HG02610 (cell line): ENCODE measurements at regions not wholly inside any gene's neighbourhood (a gene's known extent, or its start where the extent isn't known, plus 50 kb on each side); places are given as distances from the start of the nearest gene placed in this dataset.

ENCODE experiments used
- ATAC-seq: cut with Tn5 transposase; IDR thresholded peaks from one replicate; pipeline ENCODE4 v1.9.1; 2021; ENCODE audit warnings: mild to moderate bottlenecking, moderate library complexity; ENCODE audit not compliant: unreplicated experiment

DNA sequence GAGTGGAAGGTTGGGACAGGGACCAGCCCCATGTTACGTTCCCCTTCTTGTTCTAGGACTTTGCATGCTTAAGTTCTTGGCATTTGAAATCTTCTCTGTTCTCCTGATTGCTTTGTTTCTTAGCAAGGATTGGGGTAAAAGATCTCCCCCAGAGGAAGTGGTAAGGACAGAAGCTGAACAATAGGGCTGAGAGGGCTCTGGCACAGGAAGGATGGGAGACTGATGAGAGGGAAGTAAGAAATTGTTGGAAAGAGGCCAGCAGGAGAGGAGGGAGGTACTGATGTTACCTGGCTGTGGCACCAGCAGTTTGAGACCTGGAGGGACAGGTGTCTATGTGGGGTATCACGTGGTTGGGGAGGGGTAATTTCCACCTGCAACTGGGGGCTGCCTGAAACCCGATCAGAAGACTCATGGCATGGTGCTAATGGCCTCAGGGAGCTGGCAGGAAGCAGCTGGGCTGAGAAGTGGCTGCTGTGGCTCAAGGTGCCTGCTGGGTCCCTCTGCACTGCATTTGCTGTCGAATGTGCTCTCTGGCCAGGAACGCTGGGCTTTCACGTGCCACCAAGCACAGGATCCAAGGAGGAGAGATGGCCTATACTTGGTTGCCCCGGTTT lies 108.4 kb downstream of the LSM3 start:
- no peak for ATAC-seq

DNA sequence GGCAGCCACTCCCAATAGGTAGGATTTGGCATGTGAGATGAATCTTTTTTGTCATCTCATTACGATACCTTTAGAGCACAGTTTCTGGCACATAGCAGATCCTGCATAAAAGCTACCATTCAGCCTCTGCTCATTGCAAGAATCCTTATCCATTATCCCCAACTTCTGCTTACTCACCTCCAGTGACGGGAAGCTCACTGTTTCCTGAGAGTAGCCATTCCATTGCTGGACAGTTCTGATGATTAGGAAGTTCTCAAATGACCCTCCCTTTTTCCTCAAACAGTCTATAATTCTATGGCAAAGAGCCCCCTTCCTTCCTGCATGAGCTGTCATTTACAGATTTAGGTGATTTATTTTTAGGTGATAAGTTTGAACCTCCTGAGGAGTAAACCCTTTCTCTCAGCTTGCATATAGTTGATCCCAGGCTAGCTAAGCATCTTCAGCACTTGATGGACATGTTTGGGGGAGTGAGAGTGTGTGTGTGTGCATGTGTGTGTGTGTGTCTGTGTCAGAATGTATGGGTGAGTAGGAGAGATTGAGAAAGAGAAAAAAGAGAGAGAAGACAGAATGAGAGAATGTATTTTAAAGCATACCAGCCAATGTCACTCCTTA lies 109.7 kb downstream of the LSM3 start:
- ATAC-seq = no peak

- ATAC-seq = no peak
These were observed 110.3 kb downstream of the LSM3 start for GRCh38 chr3:14288833-14289451.

GRCh38 chr3:14289590-14290461 lies 111.2 kb downstream of the LSM3 start:
- no peak for ATAC-seq

- no peak for ATAC-seq
These were observed 111.6 kb upstream of the SLC6A6 start for GRCh38 chr3:14290631-14291385.

DNA sequence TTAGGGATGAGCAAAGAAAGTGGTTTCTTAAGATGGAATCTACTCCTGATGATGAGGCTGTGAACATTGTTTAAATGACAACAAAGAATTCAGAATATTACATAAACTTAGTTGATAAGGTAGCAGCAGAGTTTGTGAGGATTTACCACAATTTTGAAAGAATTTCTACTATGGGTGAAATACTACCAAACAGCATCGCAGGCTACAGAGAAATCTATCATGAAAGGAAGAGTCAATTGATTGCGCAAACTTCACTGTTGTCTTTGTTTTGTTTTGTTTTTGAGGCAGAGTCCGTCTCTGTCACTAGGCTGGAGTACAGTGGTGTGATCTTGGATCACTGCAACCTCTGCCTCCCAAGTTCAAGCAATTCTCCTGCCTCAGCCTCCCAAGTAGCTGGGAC lies 107.4 kb upstream of the SLC6A6 start:
- no peak for ATAC-seq

DNA sequence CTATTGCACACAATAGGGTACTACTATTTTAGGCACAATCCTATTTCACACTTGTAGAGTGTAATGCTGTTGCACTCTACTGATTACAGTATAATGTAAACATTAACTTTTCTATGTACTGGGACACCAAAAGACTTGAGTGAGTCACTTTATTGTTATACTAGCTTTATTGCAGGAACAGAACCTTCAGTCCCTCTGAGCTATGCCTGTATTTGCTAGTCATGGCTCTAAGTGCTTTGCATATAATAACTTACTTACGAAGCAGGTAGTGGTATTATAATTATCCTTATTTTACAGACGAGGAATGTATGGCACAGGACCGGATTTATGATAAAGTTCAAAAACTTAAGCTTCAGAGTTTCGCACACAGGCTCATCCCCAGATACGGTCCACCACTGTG lies 106.6 kb upstream of the SLC6A6 start:
- ATAC-seq = no peak

DNA sequence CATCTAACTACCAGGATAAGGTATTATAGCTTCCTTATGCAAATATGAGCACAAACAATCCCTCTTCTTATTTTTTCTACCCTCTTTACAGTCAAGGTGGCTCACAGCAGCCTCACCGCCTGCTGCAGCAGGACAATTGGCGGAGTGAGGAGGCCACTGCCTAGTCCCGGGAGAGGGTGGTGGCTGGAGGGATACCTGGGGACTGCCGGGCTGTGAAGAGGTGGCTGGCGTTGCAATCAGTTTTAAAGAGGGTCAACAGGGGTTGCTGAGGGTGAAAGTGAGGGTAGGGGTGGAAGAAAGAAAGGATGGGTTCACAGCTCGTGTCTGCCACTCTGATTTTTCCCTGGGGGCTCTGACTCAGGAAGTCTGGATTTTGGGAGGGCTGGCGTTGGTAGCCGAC lies 105.1 kb upstream of the SLC6A6 start:
- ATAC-seq = no peak

- ATAC-seq = no peak
These were observed 104.6 kb upstream of the SLC6A6 start for GRCh38 chr3:14297784-14298236.

DNA sequence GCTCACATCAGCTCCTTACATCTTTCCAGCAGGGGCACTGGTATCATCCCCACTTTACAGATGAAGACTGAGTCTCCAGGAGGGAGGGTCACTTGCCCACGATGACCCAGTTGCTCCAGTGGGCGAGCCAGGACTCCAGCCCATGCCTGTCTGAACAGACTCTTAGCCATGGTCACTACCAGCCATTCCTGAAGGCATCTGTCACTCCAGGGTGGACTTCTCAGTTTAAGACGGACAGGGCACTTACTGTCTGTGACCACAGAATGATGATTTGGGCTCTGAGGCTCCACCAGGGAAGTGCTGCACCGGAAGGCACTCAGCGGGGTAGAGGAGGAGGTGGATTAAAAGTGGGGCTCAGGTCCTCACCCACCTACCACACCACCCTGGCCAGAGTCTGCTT lies 104.0 kb upstream of the SLC6A6 start:
- no peak for ATAC-seq

DNA sequence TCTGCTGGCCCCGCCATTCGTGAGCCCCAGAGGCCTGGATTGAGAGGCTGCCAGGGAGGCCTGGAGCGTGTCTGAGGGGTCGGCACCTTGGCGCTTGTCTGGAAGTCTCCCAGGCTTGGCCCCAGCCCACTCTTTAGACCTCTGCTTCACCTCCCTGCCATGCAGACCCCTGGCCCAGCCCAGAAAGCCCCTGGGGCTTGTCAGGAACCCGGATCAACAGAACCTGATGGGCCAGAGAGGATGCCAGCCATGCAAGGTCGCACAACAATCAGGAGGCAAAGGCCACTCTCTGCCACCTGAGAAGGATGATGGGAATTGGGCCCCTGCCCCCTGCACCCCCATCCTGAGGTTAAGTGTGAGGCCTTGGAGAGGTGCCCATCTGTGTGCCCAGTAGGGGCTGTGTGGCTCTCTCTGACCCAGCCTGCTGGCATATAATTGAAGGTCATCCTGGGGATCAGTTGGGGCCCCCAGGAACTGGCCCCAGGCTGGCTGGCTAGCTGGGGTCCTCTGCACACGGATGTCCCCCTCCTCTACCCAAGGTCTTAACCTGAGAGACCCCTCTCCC lies 103.3 kb upstream of the SLC6A6 start:
- ATAC-seq = no peak

DNA sequence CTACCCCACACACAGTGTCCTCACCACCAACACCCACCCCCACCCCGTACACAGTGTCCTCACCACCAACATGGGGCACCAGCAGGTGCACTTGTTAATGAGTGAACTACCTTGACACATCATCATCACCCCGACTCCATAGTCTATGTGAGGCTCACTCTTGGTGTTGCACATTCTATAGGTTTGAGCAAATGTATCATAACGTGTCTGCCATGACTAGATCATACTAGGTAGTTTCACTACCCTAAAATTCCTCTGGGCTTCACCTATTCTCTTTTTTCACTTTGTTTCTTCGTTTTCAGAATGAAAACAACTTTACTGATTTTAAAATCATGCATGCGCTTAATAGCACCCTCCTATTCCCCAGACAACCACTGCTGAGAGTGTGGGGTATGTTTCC lies 102.6 kb upstream of the SLC6A6 start:
- ATAC-seq = peak; percentile 78

DNA sequence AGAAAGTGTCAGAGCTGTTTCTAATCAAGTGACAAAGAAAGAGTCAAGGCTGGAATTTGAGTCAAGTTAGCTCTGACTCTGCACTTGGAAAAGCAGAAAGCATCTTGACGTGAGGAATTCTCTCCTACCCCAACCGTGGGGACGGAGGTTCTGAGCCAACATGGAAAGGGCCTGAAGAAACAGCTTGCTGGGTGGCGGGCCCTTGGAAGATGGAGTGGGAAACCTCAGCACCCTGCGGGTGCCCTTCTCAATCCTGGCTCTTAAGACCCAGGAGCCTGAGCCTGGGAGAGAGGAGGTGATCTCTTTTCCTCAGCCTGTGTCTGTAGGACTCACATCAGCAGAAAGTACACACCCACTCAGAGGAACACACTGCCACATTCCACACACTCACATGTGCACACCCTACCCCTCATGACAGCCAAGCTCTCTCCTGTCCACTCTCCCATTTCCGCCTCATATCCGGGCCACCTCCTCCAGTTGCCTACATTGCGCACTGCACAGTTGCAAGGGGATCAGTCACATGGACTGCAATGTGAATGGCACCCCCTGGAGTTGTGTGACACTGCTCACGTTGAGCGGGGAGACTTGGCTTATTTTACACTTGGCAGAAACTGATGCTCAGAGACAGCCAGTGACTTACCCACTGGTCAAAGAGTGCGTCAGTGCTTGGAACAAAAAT lies 101.5 kb upstream of the SLC6A6 start:
- no peak for ATAC-seq

DNA sequence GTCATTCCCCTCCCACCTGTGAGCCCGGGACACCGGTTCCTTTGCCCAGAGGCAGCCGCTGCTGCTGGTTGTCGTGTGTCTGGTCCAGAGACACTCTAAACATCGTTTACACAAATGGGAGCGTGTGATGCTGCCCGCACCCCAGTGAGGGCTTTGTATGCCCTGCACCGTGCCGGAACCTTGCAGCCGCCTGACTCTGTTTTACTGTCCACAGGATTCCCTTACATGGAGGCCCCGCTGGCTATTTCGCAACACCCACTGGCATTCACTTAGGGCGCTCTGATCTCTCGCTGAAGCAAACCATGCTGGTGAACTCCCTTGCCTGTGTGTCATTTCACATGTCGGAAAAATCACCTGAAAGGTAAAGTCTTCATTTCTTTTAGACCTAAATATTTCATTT lies 100.8 kb upstream of the SLC6A6 start:
- no peak for ATAC-seq

GRCh38 chr3:14303336-14304100 lies 98.9 kb upstream of the SLC6A6 start:
- no peak for ATAC-seq

GRCh38 chr3:14304101-14305045 lies 98.0 kb upstream of the SLC6A6 start:
- no peak for ATAC-seq

DNA sequence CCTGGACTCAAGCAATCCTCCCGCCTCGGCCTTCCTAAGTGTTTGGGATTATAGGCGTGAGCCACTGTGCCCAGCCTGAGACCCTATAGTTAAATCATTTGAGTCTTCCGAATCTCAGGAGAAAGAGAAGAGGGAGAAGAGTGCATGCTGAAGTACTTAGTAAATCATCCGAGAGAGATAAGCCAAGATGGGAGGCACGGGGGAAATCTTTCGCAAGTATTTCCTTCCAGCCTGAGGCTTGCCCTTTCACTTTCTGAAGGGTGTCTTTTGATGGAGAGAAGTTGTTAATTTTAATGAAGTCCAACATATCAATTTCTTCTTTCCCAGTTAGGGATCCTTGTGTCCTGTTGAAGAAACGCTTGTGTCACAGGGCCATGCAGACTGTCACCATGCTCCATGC lies 97.1 kb upstream of the SLC6A6 start:
- ATAC-seq = no peak

- ATAC-seq = no peak
These were observed 96.3 kb upstream of the SLC6A6 start for GRCh38 chr3:14306142-14306541.
